Heart left ventricle (tissue), 16 donors: ENCODE measurements at regions not wholly inside any gene's neighbourhood (a gene's known extent, or its start where the extent isn't known, plus 50 kb on each side); places are given as distances from the start of the nearest gene placed in this dataset.
"Not testable (repeated sequence)": the region's sequence is repeated elsewhere in the genome, so short reads cannot be mapped to it uniquely, and the experiment has no call there.

Source experiments
- ATAC-seq, 4 donors: fragments of 200-7000 bp; cut with Tn5 transposase; one replicate each; pipeline ENCODE4 v1.9.1; 2020 to 2022; ENCODE audit warnings: moderate library complexity in 4 of 4, mild to moderate bottlenecking in 3 of 4, moderate number of reproducible peaks in 1 of 4
- DNase-seq, 5 donors: peaks; one replicate each; pipeline ENCODE4 v3.0.0-alpha.2; 2020
- H3K27ac ChIP-seq, 12 donors: fragments of 200-600 bp; sonication (generic) in 4 of 12; one replicate each; pipeline versions ENCODE4 v1.5.0 to v1.8.0; 2016 to 2022; ENCODE audit warnings: mild to moderate bottlenecking in 2 of 12
- H3K27me3 ChIP-seq, 9 donors: fragments of 200-600 bp; sonication (generic) in 2 of 9; one replicate each; pipeline versions ENCODE4 v1.5.1 to v1.8.0; 2016 to 2022; ENCODE audit warnings: mild to moderate bottlenecking in 3 of 9
- H3K36me3 ChIP-seq, 9 donors: fragments of 200-600 bp; sonication (generic) in 2 of 9; one replicate each; pipeline versions ENCODE4 v1.5.0 to v1.8.0; 2018 to 2022; ENCODE audit warnings: mild to moderate bottlenecking in 2 of 9
- H3K4me1 ChIP-seq, 12 donors: fragments of 200-600 bp; sonication (generic) in 4 of 12; one replicate each; pipeline versions ENCODE4 v1.5.0 to v1.8.0; 2016 to 2022; ENCODE audit warnings: mild to moderate bottlenecking in 3 of 12
- H3K4me3 ChIP-seq, 12 donors: fragments of 200-600 bp; sonication (generic) in 4 of 12; one replicate each; pipeline versions ENCODE4 v1.5.0 to v1.8.0; 2017 to 2022; ENCODE audit warnings: mild to moderate bottlenecking in 9 of 12, moderate library complexity in 4 of 12
- H3K9me3 ChIP-seq, 12 donors: fragments of 200-600 bp; sonication (generic) in 4 of 12; one replicate each; pipeline versions ENCODE4 v1.5.0 to v1.8.0; 2016 to 2022; ENCODE audit warnings: mild to moderate bottlenecking in 1 of 12
- POLR2A ChIP-seq, 2 donors: fragments of 450-650 bp; IDR thresholded peaks; one replicate each; pipeline ENCODE4 v1.6.1; 2017; ENCODE audit warnings: antibody characterized with exemption in 2 of 2, mild to moderate bottlenecking in 2 of 2, moderate library complexity in 2 of 2
- WGBS, 4 donors: extraction: QIAGEN DNeasy Blood & Tissue Kit in 2 of 4; methylation state at CpG; one replicate each; pipeline versions ENCODE4 v1.1.5 to v1.1.7; 2013 to 2018; 5-methylcytosine and 5-hydroxymethylcytosine counted together
- intact Hi-C, 10 donors: fragments of 100-400 bp; cut with DNase I; formaldehyde crosslinking; loops; one replicate each; pipeline versions ENCODE4 v1.11.1 to v1.14.2; 2022
- TF ChIP-seq, protein P1 (sequence below), 12 donors: fragments of 200-600 bp; sonication (generic) in 4 of 12; IDR thresholded peaks; one replicate each; pipeline versions ENCODE4 v1.5.0 to v1.8.0; 2018 to 2022; ENCODE audit warnings: antibody characterized with exemption in 12 of 12, mild to moderate bottlenecking in 5 of 12
- donor health status: ischemic (EF 13 %, LVEDD 7.1; RV severe dilation, severe dysfunction).
- donor health status: healthy with polysubstance abuse.
- donor health status: DM: no; HTN: yes; CAD: no.
- donor health status: DM: no; HTN: no; CAD: no.
- donor health status: ischemic (EF 25% LVEDD 6.9; RV normal size, moderate dysfunction).
- donor health status: ischemic (EF 25% LVEDD 5.7; RV mildly dilated, moderate dysfunction).
- donor health status: healthy.
- donor health status: DM: yes; HTN: yes; CAD: no.
- donor health status: ischemic (EF 35%, LVEDD 5.7; RV mildly dilated, moderate dysfunction).
- donor health status: nonischemic (EF 11% LVEDD 7.7; RV severe dilation, severe dysfunction).
- donor health status: DM: yes; HTN: yes; CAD: no.
- donor health status: PGD.
- donor health status: ischemic (EF 29% LVEDD 5.4; RV normal size, mild dysfunction).
- donor health status: nonischemic (EF 23%, LVEDD 6.1; RV moderate dilation, normal function).

DNA sequence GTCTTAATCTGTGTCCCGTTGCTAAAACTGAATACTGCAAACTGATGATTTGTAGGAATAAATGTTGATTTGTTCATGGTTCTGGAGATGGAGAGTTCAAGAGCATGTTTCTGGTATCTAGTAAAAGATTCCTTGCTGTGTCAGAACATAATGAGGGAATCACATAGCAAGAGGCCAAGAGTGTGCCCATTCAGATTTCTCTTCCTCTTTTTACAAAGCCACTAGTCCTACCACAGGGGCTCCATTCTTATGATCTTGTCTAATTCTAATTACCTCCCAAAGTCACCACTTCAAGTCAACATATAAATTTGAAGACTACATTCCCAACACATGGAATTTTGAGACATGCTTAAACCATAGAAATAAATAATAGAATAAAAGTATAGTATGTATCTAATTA lies 608.8 kb upstream of the EPHA5 start:
- Histone ChIP-seq H3K4me3 (no peak overlapping the region), H3K4me1 (no peaks in the 10 kb centered on the region), H3K36me3 (no peaks in the 10 kb centered on the region), H3K9me3 (no peaks in the 10 kb centered on the region), H3K27ac (no peak overlapping the region), H3K27me3 (no peaks in the 10 kb centered on the region)
- intact Hi-C loops = no loop called here
- DNase-seq (no peak), ATAC-seq (no peak)
- TF ChIP-seq, protein P1, sequence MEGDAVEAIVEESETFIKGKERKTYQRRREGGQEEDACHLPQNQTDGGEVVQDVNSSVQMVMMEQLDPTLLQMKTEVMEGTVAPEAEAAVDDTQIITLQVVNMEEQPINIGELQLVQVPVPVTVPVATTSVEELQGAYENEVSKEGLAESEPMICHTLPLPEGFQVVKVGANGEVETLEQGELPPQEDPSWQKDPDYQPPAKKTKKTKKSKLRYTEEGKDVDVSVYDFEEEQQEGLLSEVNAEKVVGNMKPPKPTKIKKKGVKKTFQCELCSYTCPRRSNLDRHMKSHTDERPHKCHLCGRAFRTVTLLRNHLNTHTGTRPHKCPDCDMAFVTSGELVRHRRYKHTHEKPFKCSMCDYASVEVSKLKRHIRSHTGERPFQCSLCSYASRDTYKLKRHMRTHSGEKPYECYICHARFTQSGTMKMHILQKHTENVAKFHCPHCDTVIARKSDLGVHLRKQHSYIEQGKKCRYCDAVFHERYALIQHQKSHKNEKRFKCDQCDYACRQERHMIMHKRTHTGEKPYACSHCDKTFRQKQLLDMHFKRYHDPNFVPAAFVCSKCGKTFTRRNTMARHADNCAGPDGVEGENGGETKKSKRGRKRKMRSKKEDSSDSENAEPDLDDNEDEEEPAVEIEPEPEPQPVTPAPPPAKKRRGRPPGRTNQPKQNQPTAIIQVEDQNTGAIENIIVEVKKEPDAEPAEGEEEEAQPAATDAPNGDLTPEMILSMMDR (IDR thresholded peaks at IDR 0.05) = no peak
- TF ChIP-seq POLR2A (IDR thresholded peaks at IDR 0.05) = no peak
- WGBS, 4 donors = 88 to 90% (median 88%) methylated on average over 1 of the region's 1 CpG

DNA sequence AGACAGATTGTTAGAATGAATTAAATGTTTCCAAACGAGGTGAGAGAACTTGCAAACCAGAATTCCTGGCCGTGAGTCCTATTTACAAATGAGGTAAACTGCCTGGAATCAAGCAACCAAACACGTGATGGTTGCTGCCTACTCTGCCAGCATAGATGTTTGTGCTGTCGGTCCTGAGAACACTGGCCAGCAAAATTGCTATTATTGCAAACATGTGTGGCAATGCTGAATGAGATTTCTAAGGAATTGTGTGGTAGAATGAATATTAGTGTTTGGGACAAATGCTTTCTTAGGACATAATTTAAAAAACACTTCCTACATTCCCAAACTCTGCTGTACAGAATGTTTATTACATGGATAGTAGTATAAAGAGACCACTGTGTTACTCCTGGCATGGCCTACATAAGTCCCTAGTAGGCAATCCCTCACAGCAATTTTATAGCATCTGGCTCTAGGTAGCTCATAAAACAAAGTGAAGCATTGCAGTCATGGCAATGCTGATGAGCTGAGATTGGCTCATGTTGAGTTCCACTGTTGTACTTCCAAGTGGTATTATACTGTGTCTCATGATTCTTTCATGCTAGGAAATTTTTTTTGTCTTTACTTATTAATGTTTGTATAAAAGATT lies 605.2 kb upstream of the EPHA5 start:
- ATAC-seq (no peak), DNase-seq (no peak)
- no peak overlapping the region for H3K4me3 ChIP-seq
- H3K9me3 ChIP-seq = peaks cover 0 to 14% (median 0%) of the 10 kb centered on the region in 12 donors
- no peak overlapping the region for H3K27ac ChIP-seq
- intact Hi-C loops = no loop called here
- H3K36me3 ChIP-seq = no peaks in the 10 kb centered on the region
- no peaks in the 10 kb centered on the region for H3K27me3 ChIP-seq
- 44 to 53% (median 47%) methylated on average over 4 of the region's 4 CpGs for WGBS, 4 donors
- no peaks in the 10 kb centered on the region for H3K4me1 ChIP-seq
- TF ChIP-seq, protein P1 (IDR thresholded peaks at IDR 0.05) = no peak
- TF ChIP-seq POLR2A (IDR thresholded peaks at IDR 0.05) = no peak

DNA sequence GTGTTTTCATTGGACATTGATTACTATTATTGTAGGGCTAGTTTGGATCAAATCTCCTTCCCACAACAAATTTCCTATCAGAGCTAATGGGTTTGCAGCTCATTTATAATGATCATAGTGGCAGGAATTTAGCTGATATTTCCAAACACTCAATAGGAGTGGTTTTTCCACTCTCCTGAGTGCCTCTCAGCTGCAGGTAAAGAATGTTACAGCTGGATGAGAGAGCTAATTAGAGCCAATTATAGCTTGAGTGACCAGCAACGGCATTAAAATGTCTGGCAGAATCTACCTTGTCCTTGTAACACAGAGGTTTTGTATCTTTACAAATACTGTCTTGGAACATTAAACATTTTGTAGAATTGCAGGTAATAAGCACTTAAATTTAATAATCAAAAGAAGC lies 602.8 kb upstream of the EPHA5 start:
- no peak for DNase-seq
- intact Hi-C loops = no loop called here
- TF ChIP-seq POLR2A (IDR thresholded peaks at IDR 0.05) = no peak
- TF ChIP-seq, protein P1 (IDR thresholded peaks at IDR 0.05) = no peak
- Histone ChIP-seq H3K27me3 (no peaks in the 10 kb centered on the region), H3K4me3 (no peak overlapping the region), H3K36me3 (no peaks in the 10 kb centered on the region), H3K4me1 (no peaks in the 10 kb centered on the region), H3K9me3 (peaks cover 0 to 16% (median 0%) of the 10 kb centered on the region in 12 donors), H3K27ac (no peak overlapping the region)
- ATAC-seq = no peak
- 32 to 63% (median 38%) methylated on average over 1 of the region's 1 CpG for WGBS, 4 donors

DNA sequence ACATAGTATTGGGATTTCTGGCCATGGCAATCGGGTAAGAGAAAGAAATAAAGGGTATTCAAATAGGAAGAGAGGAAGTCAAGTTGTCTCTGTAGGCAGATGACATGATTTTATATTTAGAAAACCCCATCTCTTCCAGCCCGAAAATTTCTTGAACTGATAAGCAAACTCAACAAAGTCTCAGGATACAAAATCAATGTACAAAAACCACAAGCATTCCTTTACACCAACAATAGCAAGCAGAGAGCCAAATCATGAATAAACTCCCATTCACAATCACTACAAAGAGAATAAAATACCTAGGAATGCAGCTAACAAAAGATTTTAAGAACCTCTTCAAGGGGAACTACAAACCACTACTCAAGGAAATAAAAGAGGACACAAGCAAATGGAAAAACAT lies 600.1 kb upstream of the EPHA5 start:
- DNase-seq, H3K36me3 ChIP-seq, H3K27ac ChIP-seq, H3K4me1 ChIP-seq, ATAC-seq, H3K27me3 ChIP-seq, intact Hi-C loops, H3K4me3 ChIP-seq: not testable (repeated sequence)
- 46 to 61% (median 60%) methylated on average over 2 of the region's 2 CpGs for WGBS, 4 donors
- H3K9me3 ChIP-seq = peaks cover 0 to 16% (median 4%) of the 10 kb centered on the region in 12 donors

DNA sequence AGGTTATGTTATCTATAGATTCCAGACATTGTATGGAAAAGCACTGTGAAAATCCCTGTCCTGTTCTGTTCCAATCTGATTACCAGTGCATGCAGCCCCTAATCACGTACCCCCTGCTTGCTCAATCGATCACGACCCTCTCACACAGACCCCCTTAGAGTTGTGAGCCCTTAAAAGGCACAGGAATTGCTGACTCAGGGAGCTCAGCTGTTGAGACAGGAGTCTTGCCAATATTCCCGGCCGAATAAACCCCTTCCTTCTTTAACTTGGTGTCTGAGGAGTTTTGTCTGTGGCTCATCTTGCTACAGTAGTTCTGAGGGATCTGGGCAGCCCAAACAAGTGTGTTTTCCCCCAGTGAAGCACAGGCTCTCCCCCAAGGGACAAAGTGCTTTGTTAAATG lies 596.3 kb upstream of the EPHA5 start:
- DNase-seq, intact Hi-C loops, H3K27me3 ChIP-seq, ATAC-seq, H3K4me3 ChIP-seq, H3K4me1 ChIP-seq, H3K27ac ChIP-seq, H3K36me3 ChIP-seq: not testable (repeated sequence)
- peaks cover 0 to 14% (median 4%) of the 10 kb centered on the region in 12 donors for H3K9me3 ChIP-seq
- 61 to 76% (median 73%) methylated on average over 5 of the region's 5 CpGs for WGBS, 4 donors
